Activated CD8-positive, alpha-beta memory T cell treated with anti-CD3 and anti-CD28 coated beads for 4 hours (primary cell): ENCODE measurements at regions not wholly inside any gene's neighbourhood (a gene's known extent, or its start where the extent isn't known, plus 50 kb on each side); places are given as distances from the start of the nearest gene placed in this dataset.
"Not testable (repeated sequence)": the region's sequence is repeated elsewhere in the genome, so short reads cannot be mapped to it uniquely, and the experiment has no call there.

Experiments
- DNase-seq, 2 donors: peaks; one replicate each; pipeline ENCODE4 v3.0.0-alpha.2; 2020; ENCODE audit warnings: low read depth in 2 of 2

GRCh38 chr6:44037276-44037675 is 90.0 kb downstream of the MRPL14 start:
- DNase-seq, result not testable (repeated sequence)

GRCh38 chr6:44036699-44037101 is 90.6 kb downstream of the MRPL14 start:
- DNase-seq, result no peak

GRCh38 chr6:44036196-44036595 is 91.1 kb downstream of the MRPL14 start:
- DNase-seq, result no peak

- no peak for DNase-seq
These were observed 91.6 kb downstream of the MRPL14 start for GRCh38 chr6:44035621-44036020.

- DNase-seq, result no peak
These were observed 92.3 kb downstream of the MRPL14 start for GRCh38 chr6:44034931-44035345.

GRCh38 chr6:44034391-44034861 is 92.8 kb downstream of the MRPL14 start:
- no peak for DNase-seq

GRCh38 chr6:44030812-44031454 is 96.3 kb downstream of the MRPL14 start:
- no peak for DNase-seq

- no peak for DNase-seq
These were observed 97.6 kb downstream of the MRPL14 start for GRCh38 chr6:44029444-44030185.

GRCh38 chr6:44028789-44029310 is 98.4 kb downstream of the MRPL14 start:
- no peak for DNase-seq

GRCh38 chr6:44025226-44025625 is 102.0 kb downstream of the MRPL14 start:
- DNase-seq, result no peak

- no peak for DNase-seq
These were observed 102.6 kb downstream of the MRPL14 start for GRCh38 chr6:44024574-44025219.

GRCh38 chr6:44023586-44024454 is 103.4 kb downstream of the MRPL14 start:
- DNase-seq, result no peak

- no peak for DNase-seq
These were observed 104.4 kb downstream of the MRPL14 start for GRCh38 chr6:44022671-44023352.

GRCh38 chr6:44022296-44022661 is 105.0 kb downstream of the MRPL14 start:
- no peak for DNase-seq

GRCh38 chr6:44021589-44022295 is 105.5 kb downstream of the MRPL14 start:
- no peak for DNase-seq

GRCh38 chr6:44020664-44021425 is 106.4 kb downstream of the MRPL14 start:
- no peak for DNase-seq

- no peak for DNase-seq
These were observed 107.1 kb downstream of the MRPL14 start for GRCh38 chr6:44020148-44020547.

GRCh38 chr6:44017307-44017706 is 109.9 kb downstream of the MRPL14 start:
- not testable (repeated sequence) for DNase-seq

- DNase-seq, result no peak
These were observed 111.0 kb downstream of the MRPL14 start for GRCh38 chr6:44016131-44016870.
